ENCODE measurements at regions not wholly inside any gene's neighbourhood (a gene's known extent, or its start where the extent isn't known, plus 50 kb on each side); places are given as distances from the start of the nearest gene placed in this dataset.

DNA sequence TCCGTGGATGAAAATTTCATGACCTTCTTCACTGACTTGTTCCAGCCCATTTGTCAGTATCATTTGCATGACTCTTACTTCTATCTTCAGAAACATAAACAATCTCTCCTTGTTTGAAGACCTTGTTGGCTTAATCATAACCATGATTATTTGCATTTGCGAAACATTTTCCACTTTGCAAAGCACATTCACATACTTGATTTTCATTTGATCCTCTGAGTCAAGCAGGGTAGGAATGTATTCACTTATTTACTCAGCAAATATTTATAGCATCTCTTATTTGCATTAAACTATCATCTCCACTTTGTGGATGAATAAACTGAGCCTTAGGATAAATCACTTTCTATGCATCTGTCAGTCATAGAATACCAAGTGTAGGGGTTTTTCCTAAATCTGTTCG lies 343.0 kb upstream of the SGCD start:
- no peaks in the 10 kb centered on the region for H3K27me3 ChIP-seq (ENCODE audit: insufficient read depth, low read length)
- ChIA-PET CTCF (no interaction called here), POLR2A (no interaction called here), RAD21 (ENCODE audit: low non-redundant PET in 1 of 2, low total read pairs in 2 of 2, uncharacterized antibody in 2 of 2, unreplicated experiment in 2 of 2) (no interaction called here)
- H3K4me3 ChIP-seq (replicated peaks in 1 of 2; ENCODE audit: low read depth in 1 of 2, low read length in 2 of 2) = no peak overlapping the region
- intact Hi-C loops (cut with micrococcal nuclease) = no loop called here
- H3K9me3 ChIP-seq (ENCODE audit: control insufficient read depth in 1 of 2, insufficient read depth in 1 of 2, low read depth in 1 of 2, low read length in 2 of 2) = peaks cover 4 to 7% of the 10 kb centered on the region in 2 experiments; a peak in 2 of 4 replicates
- no peaks in the 10 kb centered on the region for H4K20me1 ChIP-seq (ENCODE audit: insufficient read depth)
- TF ChIP-seq REST (IDR thresholded peaks at IDR 0.05; ENCODE audit: low read depth) (no peak), EZH2 (IDR thresholded peaks at IDR 0.05) (no peak)
- H3K4me2 ChIP-seq (ENCODE audit: low read length) = no peak overlapping the region
- no peak for ATAC-seq
- H2AFZ ChIP-seq (ENCODE audit: low read depth, low read length, poor library complexity, severe bottlenecking) = no peak overlapping the region
- no peaks in the 10 kb centered on the region for H3K4me1 ChIP-seq (ENCODE audit: control insufficient read depth in 1 of 2, insufficient read depth in 2 of 2, low read length in 2 of 2)
- H3K36me3 ChIP-seq (ENCODE audit: control insufficient read depth in 1 of 2, insufficient read depth in 2 of 2, low read length in 2 of 2) = no peaks in the 10 kb centered on the region
- DNase-seq (ENCODE audit: low read depth, low spot score) = no peak
- no peak overlapping the region for H3K27ac ChIP-seq (ENCODE audit: low read depth, low read length)
- H3K9ac ChIP-seq (ENCODE audit: low read length) = no peak overlapping the region
- BruUV-seq (replicated peaks) = no TSS peak
- H3K9me2 ChIP-seq (ENCODE audit: insufficient read depth) = no peaks in the 10 kb centered on the region
- H3K79me2 ChIP-seq (ENCODE audit: insufficient read depth, low read length) = no peaks in the 10 kb centered on the region

- no peak overlapping the region for H3K9ac ChIP-seq (ENCODE audit: low read length)
- no peak for ATAC-seq
- no peak for DNase-seq (ENCODE audit: low read depth, low spot score)
- H3K4me3 ChIP-seq (replicated peaks in 1 of 2; ENCODE audit: low read depth in 1 of 2, low read length in 2 of 2) = no peak overlapping the region
- no peak overlapping the region for H3K4me2 ChIP-seq (ENCODE audit: low read length)
- no TSS peak for BruUV-seq (replicated peaks)
- H4K20me1 ChIP-seq (ENCODE audit: insufficient read depth) = no peaks in the 10 kb centered on the region
- H2AFZ ChIP-seq (ENCODE audit: low read depth, low read length, poor library complexity, severe bottlenecking) = no peak overlapping the region
- no peaks in the 10 kb centered on the region for H3K36me3 ChIP-seq (ENCODE audit: control insufficient read depth in 1 of 2, insufficient read depth in 2 of 2, low read length in 2 of 2)
- ChIA-PET POLR2A (no interaction called here), CTCF (no interaction called here), RAD21 (ENCODE audit: low non-redundant PET in 1 of 2, low total read pairs in 2 of 2, uncharacterized antibody in 2 of 2, unreplicated experiment in 2 of 2) (no interaction called here)
- H3K4me1 ChIP-seq (ENCODE audit: control insufficient read depth in 1 of 2, insufficient read depth in 2 of 2, low read length in 2 of 2) = no peaks in the 10 kb centered on the region
- no peak overlapping the region for H3K27ac ChIP-seq (ENCODE audit: low read depth, low read length)
- intact Hi-C loops (cut with micrococcal nuclease) = no loop called here
- no peaks in the 10 kb centered on the region for H3K9me2 ChIP-seq (ENCODE audit: insufficient read depth)
- H3K79me2 ChIP-seq (ENCODE audit: insufficient read depth, low read length) = no peaks in the 10 kb centered on the region
- no peaks in the 10 kb centered on the region for H3K27me3 ChIP-seq (ENCODE audit: insufficient read depth, low read length)
- H3K9me3 ChIP-seq (ENCODE audit: control insufficient read depth in 1 of 2, insufficient read depth in 1 of 2, low read depth in 1 of 2, low read length in 2 of 2) = peaks cover 4 to 7% of the 10 kb centered on the region in 2 experiments; a peak in 2 of 4 replicates
- TF ChIP-seq RAD21 (IDR thresholded peaks at IDR 0.05; ENCODE audit: low read depth) (no peak), CTCF (IDR thresholded peaks at IDR 0.05 in 2 of 3, conservative IDR thresholded peaks at IDR 0.05 in 1 of 3; ENCODE audit: borderline replicate concordance in 1 of 3, insufficient read depth in 1 of 3, low read depth in 2 of 3, low read length in 2 of 3) (no peak), FOSL1 (IDR thresholded peaks at IDR 0.05; ENCODE audit: low read depth) (no peak), REST (IDR thresholded peaks at IDR 0.05; ENCODE audit: low read depth) (no peak), POLR2A (IDR thresholded peaks at IDR 0.05; ENCODE audit: borderline replicate concordance, extremely low read depth, insufficient read depth, insufficient read length) (no peak), ELF1 (IDR thresholded peaks at IDR 0.05; ENCODE audit: borderline replicate concordance, low read depth) (no peak), POLR2AphosphoS5 (IDR thresholded peaks at IDR 0.05; ENCODE audit: low read depth, low read length) (no peak), SIN3A (IDR thresholded peaks at IDR 0.05; ENCODE audit: low read depth) (no peak), EGR1 (IDR thresholded peaks at IDR 0.05; ENCODE audit: low read depth) (no peak), YY1 (IDR thresholded peaks at IDR 0.05; ENCODE audit: extremely low read depth, insufficient replicate concordance, low read depth, low read length) (no peak)
These were observed 339.6 kb upstream of the SGCD start for GRCh38 chr5:155987265-155987810.
